LNCAP (cell line): ENCODE measurements at regions not wholly inside any gene's neighbourhood (a gene's known extent, or its start where the extent isn't known, plus 50 kb on each side); places are given as distances from the start of the nearest gene placed in this dataset.

Source experiments
- TF ChIP-seq, protein P1 (sequence below): fragments of 450-650 bp; IDR thresholded peaks from 2 replicates; pipeline ENCODE4 v1.5.1; 2017; ENCODE audit warnings: mild to moderate bottlenecking

- TF ChIP-seq, protein P1, sequence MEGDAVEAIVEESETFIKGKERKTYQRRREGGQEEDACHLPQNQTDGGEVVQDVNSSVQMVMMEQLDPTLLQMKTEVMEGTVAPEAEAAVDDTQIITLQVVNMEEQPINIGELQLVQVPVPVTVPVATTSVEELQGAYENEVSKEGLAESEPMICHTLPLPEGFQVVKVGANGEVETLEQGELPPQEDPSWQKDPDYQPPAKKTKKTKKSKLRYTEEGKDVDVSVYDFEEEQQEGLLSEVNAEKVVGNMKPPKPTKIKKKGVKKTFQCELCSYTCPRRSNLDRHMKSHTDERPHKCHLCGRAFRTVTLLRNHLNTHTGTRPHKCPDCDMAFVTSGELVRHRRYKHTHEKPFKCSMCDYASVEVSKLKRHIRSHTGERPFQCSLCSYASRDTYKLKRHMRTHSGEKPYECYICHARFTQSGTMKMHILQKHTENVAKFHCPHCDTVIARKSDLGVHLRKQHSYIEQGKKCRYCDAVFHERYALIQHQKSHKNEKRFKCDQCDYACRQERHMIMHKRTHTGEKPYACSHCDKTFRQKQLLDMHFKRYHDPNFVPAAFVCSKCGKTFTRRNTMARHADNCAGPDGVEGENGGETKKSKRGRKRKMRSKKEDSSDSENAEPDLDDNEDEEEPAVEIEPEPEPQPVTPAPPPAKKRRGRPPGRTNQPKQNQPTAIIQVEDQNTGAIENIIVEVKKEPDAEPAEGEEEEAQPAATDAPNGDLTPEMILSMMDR: no peak
Measured at GRCh38 chr18:55110436-55110835, 151.2 kb upstream of the CCDC68 start.

DNA sequence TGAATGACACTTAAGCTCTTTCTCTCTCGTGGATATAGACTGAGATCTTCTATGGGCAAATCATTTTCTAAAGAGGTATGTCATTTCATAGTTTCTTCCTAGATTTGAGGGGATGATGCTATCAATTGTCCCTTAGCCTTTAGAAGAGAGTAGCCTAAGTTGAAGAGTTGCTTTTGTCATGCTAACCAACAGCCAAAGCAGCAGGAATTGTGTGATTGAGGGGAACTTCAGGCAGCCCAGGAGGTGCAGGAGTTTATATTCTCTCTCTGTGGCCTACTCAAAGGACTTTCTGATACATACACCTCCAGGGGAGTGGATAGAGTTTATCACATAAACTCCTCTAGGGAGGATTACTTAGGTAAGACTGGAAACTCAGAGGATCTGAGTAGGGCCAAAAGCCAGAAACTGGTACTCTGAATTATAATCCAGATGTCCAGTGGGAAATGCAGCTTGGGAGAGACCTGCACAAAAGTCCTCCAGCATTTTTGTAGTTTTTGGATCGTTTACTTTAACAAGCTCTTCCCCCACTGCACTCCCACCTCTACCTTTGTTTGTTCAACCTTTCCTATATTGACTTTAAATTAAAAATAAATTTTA lies 150.7 kb upstream of the CCDC68 start:
- TF ChIP-seq, protein P1: no peak

DNA sequence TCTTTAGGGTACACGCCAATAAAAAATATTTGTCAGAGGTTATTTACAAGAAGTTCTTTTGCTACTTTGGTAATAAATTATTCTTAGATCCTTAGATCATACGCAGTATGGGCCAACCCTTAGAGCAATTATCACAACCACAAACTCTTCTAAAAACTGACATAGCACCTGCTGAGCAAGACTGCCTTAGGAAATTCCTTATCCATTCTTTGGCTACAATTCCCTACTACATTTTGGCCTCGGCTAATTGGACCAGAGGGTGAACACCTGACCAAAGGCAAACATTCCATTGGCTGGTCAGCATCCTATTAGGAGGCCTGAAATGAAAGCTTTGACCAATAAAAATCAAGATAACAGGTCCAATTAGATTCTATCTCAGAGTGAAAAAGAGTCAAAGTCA lies 147.6 kb upstream of the CCDC68 start:
- TF ChIP-seq, protein P1: no peak

- TF ChIP-seq, protein P1: no peak
Measured at GRCh38 chr18:55106466-55106865, 147.2 kb upstream of the CCDC68 start.

DNA sequence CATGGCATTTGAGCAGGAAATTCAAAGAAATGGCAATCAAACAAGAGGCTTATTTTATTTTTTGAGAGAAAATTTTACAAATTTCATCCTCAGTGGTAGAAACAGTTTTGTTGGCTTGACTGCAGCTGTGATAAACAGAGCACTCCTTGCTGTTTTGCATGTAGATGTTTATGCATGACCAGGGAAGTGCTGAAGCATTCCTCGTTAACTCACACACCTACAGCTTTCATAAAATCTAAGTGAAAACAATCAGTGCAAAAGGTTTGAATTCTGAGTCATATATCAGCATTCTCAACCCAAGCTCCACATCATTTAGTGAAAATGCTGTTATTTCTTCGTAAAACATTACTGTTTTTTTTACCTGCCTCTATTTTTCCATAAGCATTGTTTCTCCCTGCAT lies 146.6 kb upstream of the CCDC68 start:
- TF ChIP-seq, protein P1: no peak

- TF ChIP-seq, protein P1: no peak
Measured at GRCh38 chr18:55102958-55103456, 143.7 kb upstream of the CCDC68 start.

- TF ChIP-seq, protein P1: no peak
Measured at GRCh38 chr18:55102501-55102900, 143.2 kb upstream of the CCDC68 start.

DNA sequence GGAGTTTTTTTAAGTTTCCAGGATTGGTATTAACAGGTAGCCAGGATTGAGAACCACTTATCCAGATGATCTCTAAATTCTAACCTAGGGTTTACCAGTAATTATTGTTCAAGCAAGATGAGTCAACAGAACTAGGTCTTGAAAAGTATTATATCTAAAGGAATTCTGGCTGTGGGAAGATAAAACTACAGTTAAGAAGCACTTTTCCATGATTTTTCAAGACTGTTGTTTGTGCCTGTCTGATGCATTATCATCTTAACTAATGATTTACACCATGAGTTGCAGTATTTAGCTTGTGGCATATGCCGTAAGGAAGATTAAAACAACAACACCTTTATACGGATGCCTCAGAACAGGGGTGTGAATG lies 142.2 kb upstream of the CCDC68 start:
- TF ChIP-seq, protein P1: no peak
